Neural cell (in vitro differentiated cells): ENCODE measurements at regions not wholly inside any gene's neighbourhood (a gene's known extent, or its start where the extent isn't known, plus 50 kb on each side); places are given as distances from the start of the nearest gene placed in this dataset.

Experiments
- H2AFZ ChIP-seq: fragments of 200-600, 300-800 bp; sonication (generic), shearing (Covaris generic); 2 replicates; pipeline ENCODE4 v1.6.0; 2014; ENCODE audit warnings: low read depth, mild to moderate bottlenecking, antibody characterized with exemption, low read length, moderate library complexity
- H3F3A ChIP-seq: fragments of 200-600 bp; shearing (Covaris generic); 2 replicates; pipeline ENCODE4 v1.6.1; 2016; ENCODE audit warnings: mild to moderate bottlenecking, moderate library complexity, mixed read lengths, antibody characterized with exemption, low read length; ENCODE audit not compliant: insufficient read depth, poor library complexity, severe bottlenecking
- H3K27ac ChIP-seq: fragments of 200-600, 300-800 bp; sonication (generic), shearing (Covaris generic); 2 replicates; pipeline ENCODE4 v1.5.1; 2014; ENCODE audit warnings: mild to moderate bottlenecking, low read length, moderate library complexity
- H3K27me3 ChIP-seq: fragments of 300-800, 200-600 bp; sonication (generic), shearing (Covaris generic); 2 replicates; pipeline ENCODE4 v1.6.0; 2014; ENCODE audit warnings: mild to moderate bottlenecking, low read depth, low read length, moderate library complexity; ENCODE audit not compliant: insufficient read depth
- H3K36me3 ChIP-seq: fragments of 300-800, 200-600 bp; sonication (generic), shearing (Covaris generic); 2 replicates; pipeline ENCODE4 v1.5.1; 2014; ENCODE audit warnings: mild to moderate bottlenecking, antibody characterized with exemption, low read length, moderate library complexity; ENCODE audit not compliant: insufficient read depth
- H3K4me2 ChIP-seq: fragments of 300-800, 200-600 bp; sonication (generic), shearing (Covaris generic); 2 replicates; pipeline ENCODE4 v1.6.0; 2014; ENCODE audit warnings: mild to moderate bottlenecking, low read length
- H3K4me3 ChIP-seq: fragments of 300-800, 200-600 bp; sonication (generic), shearing (Covaris generic); 2 replicates; pipeline ENCODE4 v1.5.1; 2014; ENCODE audit warnings: mild to moderate bottlenecking, low read length, moderate library complexity
- H3K79me2 ChIP-seq: fragments of 200-600 bp; shearing (Covaris generic); replicated peaks from 2 replicates; pipeline ENCODE4 v1.6.0; 2014; ENCODE audit warnings: mild to moderate bottlenecking, low read length, moderate library complexity; ENCODE audit not compliant: insufficient read depth
- H3K9ac ChIP-seq: fragments of 300-800, 200-600 bp; sonication (generic), shearing (Covaris generic); 2 replicates; pipeline ENCODE4 v1.6.1; 2016; ENCODE audit warnings: mild to moderate bottlenecking, low read length, mixed read lengths
- H3K9me2 ChIP-seq: fragments of 200-600 bp; shearing (Covaris generic); 2 replicates; pipeline ENCODE4 v1.6.1; 2016; ENCODE audit warnings: mild to moderate bottlenecking, low read length, mixed read lengths; ENCODE audit not compliant: insufficient read depth
- H3K9me3 ChIP-seq: fragments of 200-600, 300-800 bp; sonication (generic), shearing (Covaris generic); 2 replicates; pipeline ENCODE4 v1.6.1; 2016; ENCODE audit warnings: mild to moderate bottlenecking, mixed run types, low read length, moderate library complexity, mixed read lengths
- H4K20me1 ChIP-seq: fragments of 200-600 bp; shearing (Covaris generic); 2 replicates; pipeline ENCODE4 v1.6.1; 2016; ENCODE audit warnings: mild to moderate bottlenecking, mixed run types; ENCODE audit not compliant: insufficient read depth
- EP300 ChIP-seq: fragments of 450-650 bp; conservative IDR thresholded peaks from 2 replicates; pipeline ENCODE4 v1.6.1; 2014; ENCODE audit warnings: antibody characterized with exemption, mild to moderate bottlenecking, moderate library complexity; ENCODE audit not compliant: poor library complexity, severe bottlenecking
- EZH2 ChIP-seq: fragments of 200-600, 300-800 bp; shearing (Covaris generic), sonication (generic); IDR thresholded peaks from 2 replicates; pipeline ENCODE4 v1.6.1; 2014; ENCODE audit warnings: antibody characterized with exemption, low read length, borderline replicate concordance, mild to moderate bottlenecking; ENCODE audit not compliant: insufficient read depth, poor library complexity, severe bottlenecking
- MXI1 ChIP-seq: fragments of 450-650 bp; conservative IDR thresholded peaks from 2 replicates; pipeline ENCODE4 v1.6.1; 2014; ENCODE audit warnings: antibody characterized with exemption, mild to moderate bottlenecking; ENCODE audit not compliant: poor library complexity, severe bottlenecking
- POLR2AphosphoS5 ChIP-seq: IDR thresholded peaks from 2 replicates; pipeline ENCODE4 v1.6.1; 2012
- RAD21 ChIP-seq: fragments of 450-650 bp; conservative IDR thresholded peaks from 2 replicates; pipeline ENCODE4 v1.6.1; 2014; ENCODE audit warnings: antibody characterized with exemption, mild to moderate bottlenecking, moderate library complexity
- SMC3 ChIP-seq: fragments of 450-650 bp; conservative IDR thresholded peaks from 2 replicates; pipeline ENCODE4 v1.6.1; 2014; ENCODE audit warnings: antibody characterized with exemption, mild to moderate bottlenecking, moderate library complexity; ENCODE audit not compliant: poor library complexity
- TAF1 ChIP-seq: IDR thresholded peaks from 2 replicates; pipeline ENCODE4 v1.6.1; 2012; ENCODE audit warnings: low read depth
- TF ChIP-seq, protein P1 (sequence below): fragments of 450-650 bp; IDR thresholded peaks from 2 replicates; pipeline ENCODE4 v1.5.1; 2014; ENCODE audit warnings: antibody characterized with exemption, mild to moderate bottlenecking, moderate library complexity; ENCODE audit not compliant: poor library complexity, severe bottlenecking
- TF ChIP-seq, protein P2 (sequence below): IDR thresholded peaks from 2 replicates; pipeline ENCODE4 v1.6.1; 2012; ENCODE audit warnings: borderline replicate concordance

DNA sequence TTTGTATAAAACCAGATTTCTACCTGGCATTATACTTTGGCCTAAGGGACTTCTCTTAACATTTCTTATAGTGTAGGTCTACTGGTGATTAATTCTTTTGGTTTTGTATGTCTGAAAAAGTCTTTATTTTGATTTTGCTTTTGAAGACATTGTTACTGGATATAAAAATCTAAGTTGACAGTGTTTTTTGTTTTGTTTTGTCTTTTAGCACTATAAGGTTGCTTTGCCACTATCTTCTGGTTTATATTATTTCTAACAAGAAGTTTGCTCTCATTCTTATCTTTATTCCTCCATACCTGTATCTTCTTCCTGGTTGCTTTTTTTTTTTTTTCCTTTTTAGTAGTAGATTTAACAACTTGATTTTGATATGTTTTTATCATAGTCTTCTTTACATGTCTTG lies 76.0 kb downstream of the ING2 start:
- Histone ChIP-seq H4K20me1 (no peaks in the 10 kb centered on the region), H3K79me2 (no peaks in the 10 kb centered on the region), H3K27me3 (no peaks in the 10 kb centered on the region), H3K9me3 (no peaks in the 10 kb centered on the region), H3K4me2 (no peak overlapping the region), H3F3A (no peaks in the 10 kb centered on the region), H3K27ac (no peak overlapping the region), H3K36me3 (no peaks in the 10 kb centered on the region), H2AFZ (no peak overlapping the region), H3K9me2 (no peaks in the 10 kb centered on the region), H3K4me3 (no peak overlapping the region), H3K9ac (no peak overlapping the region)
- TF ChIP-seq, protein P1, sequence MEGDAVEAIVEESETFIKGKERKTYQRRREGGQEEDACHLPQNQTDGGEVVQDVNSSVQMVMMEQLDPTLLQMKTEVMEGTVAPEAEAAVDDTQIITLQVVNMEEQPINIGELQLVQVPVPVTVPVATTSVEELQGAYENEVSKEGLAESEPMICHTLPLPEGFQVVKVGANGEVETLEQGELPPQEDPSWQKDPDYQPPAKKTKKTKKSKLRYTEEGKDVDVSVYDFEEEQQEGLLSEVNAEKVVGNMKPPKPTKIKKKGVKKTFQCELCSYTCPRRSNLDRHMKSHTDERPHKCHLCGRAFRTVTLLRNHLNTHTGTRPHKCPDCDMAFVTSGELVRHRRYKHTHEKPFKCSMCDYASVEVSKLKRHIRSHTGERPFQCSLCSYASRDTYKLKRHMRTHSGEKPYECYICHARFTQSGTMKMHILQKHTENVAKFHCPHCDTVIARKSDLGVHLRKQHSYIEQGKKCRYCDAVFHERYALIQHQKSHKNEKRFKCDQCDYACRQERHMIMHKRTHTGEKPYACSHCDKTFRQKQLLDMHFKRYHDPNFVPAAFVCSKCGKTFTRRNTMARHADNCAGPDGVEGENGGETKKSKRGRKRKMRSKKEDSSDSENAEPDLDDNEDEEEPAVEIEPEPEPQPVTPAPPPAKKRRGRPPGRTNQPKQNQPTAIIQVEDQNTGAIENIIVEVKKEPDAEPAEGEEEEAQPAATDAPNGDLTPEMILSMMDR: no peak
- TF ChIP-seq MXI1 (no peak), RAD21 (no peak), EZH2 (no peak)

DNA sequence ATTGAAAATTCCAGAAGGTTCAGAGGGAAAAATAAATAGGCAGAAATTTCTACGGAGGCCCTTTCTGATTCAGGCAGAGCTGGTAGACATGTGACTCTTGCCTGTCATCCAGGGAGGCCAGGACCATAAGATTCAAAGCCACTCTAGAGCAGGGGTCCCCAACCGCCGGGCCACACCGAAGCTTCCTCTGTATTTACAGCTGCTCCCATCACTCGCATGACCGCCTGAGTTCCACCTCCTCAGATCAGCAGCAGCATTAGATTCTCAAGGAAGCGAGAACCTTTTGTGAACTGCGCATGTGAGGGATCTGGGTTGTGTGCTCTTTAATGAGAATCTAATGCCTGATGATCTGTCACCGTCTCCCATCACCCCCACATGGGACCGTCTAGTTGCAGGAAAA lies 72.2 kb downstream of the RWDD4 start:
- Histone ChIP-seq H3K27ac (no peak overlapping the region), H3F3A (no peaks in the 10 kb centered on the region), H3K4me3 (no peak overlapping the region), H3K9ac (no peak overlapping the region), H3K4me2 (no peak overlapping the region), H2AFZ (no peak overlapping the region), H3K9me3 (no peaks in the 10 kb centered on the region), H3K79me2 (no peaks in the 10 kb centered on the region), H3K36me3 (no peaks in the 10 kb centered on the region), H4K20me1 (no peaks in the 10 kb centered on the region), H3K9me2 (no peaks in the 10 kb centered on the region), H3K27me3 (no peaks in the 10 kb centered on the region)
- TF ChIP-seq POLR2AphosphoS5 (no peak), RAD21 (no peak), EZH2 (no peak), SMC3 (no peak), EP300 (no peak), TAF1 (no peak)
- TF ChIP-seq, protein P2, sequence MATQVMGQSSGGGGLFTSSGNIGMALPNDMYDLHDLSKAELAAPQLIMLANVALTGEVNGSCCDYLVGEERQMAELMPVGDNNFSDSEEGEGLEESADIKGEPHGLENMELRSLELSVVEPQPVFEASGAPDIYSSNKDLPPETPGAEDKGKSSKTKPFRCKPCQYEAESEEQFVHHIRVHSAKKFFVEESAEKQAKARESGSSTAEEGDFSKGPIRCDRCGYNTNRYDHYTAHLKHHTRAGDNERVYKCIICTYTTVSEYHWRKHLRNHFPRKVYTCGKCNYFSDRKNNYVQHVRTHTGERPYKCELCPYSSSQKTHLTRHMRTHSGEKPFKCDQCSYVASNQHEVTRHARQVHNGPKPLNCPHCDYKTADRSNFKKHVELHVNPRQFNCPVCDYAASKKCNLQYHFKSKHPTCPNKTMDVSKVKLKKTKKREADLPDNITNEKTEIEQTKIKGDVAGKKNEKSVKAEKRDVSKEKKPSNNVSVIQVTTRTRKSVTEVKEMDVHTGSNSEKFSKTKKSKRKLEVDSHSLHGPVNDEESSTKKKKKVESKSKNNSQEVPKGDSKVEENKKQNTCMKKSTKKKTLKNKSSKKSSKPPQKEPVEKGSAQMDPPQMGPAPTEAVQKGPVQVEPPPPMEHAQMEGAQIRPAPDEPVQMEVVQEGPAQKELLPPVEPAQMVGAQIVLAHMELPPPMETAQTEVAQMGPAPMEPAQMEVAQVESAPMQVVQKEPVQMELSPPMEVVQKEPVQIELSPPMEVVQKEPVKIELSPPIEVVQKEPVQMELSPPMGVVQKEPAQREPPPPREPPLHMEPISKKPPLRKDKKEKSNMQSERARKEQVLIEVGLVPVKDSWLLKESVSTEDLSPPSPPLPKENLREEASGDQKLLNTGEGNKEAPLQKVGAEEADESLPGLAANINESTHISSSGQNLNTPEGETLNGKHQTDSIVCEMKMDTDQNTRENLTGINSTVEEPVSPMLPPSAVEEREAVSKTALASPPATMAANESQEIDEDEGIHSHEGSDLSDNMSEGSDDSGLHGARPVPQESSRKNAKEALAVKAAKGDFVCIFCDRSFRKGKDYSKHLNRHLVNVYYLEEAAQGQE: no peak
- TF ChIP-seq, protein P1: no peak
